ENCODE measurements at regions not wholly inside any gene's neighbourhood (a gene's known extent, or its start where the extent isn't known, plus 50 kb on each side); places are given as distances from the start of the nearest gene placed in this dataset.

- no peak for TF ChIP-seq CTCF (conservative IDR thresholded peaks at IDR 0.05; ENCODE audit: low read length)
- no peak for TF ChIP-seq EZH2phosphoT487 (IDR thresholded peaks at IDR 0.05; ENCODE audit: borderline replicate concordance, low read depth, low read length)
Measured at GRCh38 chr9:73229543-73229942, 77.9 kb downstream of the ANXA1 start.

Data from OCI-LY7 (cell line).